ENCODE measurements at regions not wholly inside any gene's neighbourhood (a gene's known extent, or its start where the extent isn't known, plus 50 kb on each side); places are given as distances from the start of the nearest gene placed in this dataset.

DNA sequence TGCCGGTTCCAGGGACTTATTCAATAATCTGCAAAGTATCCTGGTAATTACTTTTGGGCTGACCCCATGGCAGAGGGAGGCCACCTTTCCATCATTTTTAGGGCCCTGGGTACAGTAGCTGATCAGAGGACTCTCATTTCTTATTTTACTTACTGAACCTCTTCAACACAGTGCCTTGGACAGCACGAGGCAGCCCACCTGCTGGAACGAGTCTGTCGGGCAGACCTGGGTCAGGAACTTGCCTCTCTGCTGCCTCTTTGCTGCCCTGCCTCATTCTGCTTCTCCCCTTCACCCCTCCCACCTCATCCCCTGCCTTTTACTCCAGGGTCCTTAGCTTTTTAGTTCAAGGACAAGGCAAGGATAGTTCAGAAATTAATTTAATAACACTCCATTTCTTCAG, 204.5 kb downstream of the CSNK2A3 start:
- no peak overlapping the region for H3K27ac ChIP-seq
- TF ChIP-seq, protein P1, sequence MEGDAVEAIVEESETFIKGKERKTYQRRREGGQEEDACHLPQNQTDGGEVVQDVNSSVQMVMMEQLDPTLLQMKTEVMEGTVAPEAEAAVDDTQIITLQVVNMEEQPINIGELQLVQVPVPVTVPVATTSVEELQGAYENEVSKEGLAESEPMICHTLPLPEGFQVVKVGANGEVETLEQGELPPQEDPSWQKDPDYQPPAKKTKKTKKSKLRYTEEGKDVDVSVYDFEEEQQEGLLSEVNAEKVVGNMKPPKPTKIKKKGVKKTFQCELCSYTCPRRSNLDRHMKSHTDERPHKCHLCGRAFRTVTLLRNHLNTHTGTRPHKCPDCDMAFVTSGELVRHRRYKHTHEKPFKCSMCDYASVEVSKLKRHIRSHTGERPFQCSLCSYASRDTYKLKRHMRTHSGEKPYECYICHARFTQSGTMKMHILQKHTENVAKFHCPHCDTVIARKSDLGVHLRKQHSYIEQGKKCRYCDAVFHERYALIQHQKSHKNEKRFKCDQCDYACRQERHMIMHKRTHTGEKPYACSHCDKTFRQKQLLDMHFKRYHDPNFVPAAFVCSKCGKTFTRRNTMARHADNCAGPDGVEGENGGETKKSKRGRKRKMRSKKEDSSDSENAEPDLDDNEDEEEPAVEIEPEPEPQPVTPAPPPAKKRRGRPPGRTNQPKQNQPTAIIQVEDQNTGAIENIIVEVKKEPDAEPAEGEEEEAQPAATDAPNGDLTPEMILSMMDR (conservative IDR thresholded peaks at IDR 0.05): no peak
- no peak for TF ChIP-seq ZFX (IDR thresholded peaks at IDR 0.05)

DNA sequence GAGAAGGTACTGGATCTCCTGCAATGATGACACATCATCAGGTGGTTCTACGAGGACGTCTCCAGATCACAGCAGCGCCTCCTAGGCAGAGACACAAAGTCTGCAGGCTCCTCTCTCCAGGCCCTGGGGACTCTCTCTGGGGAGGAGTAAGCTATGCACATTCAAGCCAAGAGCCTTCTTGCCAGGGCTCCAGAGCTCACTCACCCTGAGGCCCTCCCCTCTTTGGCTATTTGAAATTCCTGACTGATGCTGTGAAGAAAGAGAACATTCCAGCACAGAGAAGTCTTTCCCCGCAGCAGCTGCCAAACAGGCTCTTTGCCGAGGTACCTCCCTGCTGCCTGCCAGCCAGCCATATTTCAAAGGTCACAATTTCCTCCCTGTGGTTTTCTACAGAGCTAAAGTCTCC, 204.9 kb downstream of the CSNK2A3 start:
- TF ChIP-seq, protein P1 (conservative IDR thresholded peaks at IDR 0.05): no peak
- TF ChIP-seq ZFX (IDR thresholded peaks at IDR 0.05): no peak
- H3K27ac ChIP-seq: no peak overlapping the region

DNA sequence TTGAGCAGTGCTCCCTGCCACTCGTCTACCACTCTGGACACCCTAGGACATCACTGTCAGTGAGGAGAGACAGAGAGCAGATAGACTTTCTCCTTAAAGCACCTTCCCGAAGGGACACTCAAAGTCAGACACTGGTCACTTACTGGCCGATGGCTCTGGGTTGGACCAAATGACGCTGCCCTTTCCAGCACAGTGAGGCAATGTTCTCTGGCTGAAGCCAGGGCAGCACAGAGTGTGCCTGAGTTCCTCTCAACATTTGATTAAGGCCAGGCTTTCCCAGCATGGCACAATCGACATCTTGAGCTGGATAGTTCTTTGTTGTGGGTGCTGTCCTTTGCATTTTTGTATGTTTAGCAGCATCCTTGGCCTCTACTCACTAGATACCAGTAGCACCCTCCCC, 206.2 kb downstream of the CSNK2A3 start:
- no peak for TF ChIP-seq ZFX (IDR thresholded peaks at IDR 0.05)
- TF ChIP-seq, protein P1 (conservative IDR thresholded peaks at IDR 0.05): no peak
- H3K27ac ChIP-seq: no peak overlapping the region

DNA sequence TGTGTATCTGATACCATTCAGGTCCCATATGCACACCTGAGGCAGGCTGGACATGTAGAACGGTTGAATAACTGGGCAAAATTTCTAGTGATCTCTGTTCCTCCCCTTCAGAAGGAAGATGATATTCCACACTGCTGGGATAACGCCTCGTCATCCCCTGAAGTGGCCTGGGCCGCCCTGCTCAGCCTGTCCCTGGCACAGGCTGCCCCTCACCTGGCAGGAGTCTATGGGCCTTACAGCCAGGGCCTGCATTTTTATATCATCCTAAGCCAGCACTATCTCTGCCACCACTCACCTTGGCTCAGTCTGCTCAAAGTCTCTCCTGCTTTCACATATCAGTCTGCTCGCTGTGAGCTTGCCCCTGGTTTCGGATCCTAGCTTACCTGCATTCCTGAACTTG, 209.2 kb downstream of the CSNK2A3 start:
- TF ChIP-seq, protein P1 (conservative IDR thresholded peaks at IDR 0.05): no peak
- TF ChIP-seq ZFX (IDR thresholded peaks at IDR 0.05): no peak
- no peak overlapping the region for H3K27ac ChIP-seq

DNA sequence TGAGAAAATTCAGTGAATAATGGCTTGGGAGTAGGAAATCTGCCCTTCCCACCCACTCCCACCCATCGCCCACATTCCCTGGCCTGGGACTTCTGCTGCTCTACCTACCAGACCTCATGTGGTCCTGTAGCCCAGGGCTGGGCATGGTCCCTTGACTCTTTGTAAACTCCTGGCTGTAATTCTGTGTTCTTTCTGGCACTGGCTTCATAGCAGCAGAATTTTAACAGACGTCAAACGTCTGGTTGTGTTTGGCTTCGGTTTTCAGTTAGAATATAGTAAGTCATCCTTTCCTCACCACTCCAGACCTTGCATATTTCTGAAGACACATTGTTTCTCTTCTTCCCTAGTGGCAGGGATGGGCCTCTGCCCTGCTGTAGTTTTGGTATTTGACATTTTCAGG, 210.6 kb downstream of the CSNK2A3 start:
- H3K27ac ChIP-seq: no peak overlapping the region
- TF ChIP-seq, protein P1 (conservative IDR thresholded peaks at IDR 0.05): no peak
- TF ChIP-seq ZFX (IDR thresholded peaks at IDR 0.05): no peak

DNA sequence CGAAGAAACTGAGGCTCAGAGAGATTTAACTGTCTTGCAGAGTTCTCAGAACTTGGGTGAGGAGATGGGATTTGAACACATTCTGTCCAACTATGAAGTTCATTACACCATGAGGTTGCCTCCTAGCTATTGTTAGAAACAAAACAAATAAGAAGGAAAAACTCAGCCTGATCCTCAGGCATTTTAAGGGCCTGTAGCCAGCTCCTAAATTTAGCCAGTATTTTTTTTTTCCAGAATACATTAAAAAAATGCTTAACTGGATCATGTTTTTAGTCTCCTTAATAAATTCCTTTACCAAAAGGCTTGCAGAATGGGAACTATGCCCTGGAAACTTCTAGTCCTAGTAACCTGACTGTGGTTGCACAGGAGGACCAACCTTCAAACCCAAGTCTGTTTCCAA, 212.0 kb downstream of the CSNK2A3 start:
- no peak overlapping the region for H3K27ac ChIP-seq
- TF ChIP-seq ZFX (IDR thresholded peaks at IDR 0.05): no peak
- TF ChIP-seq, protein P1 (conservative IDR thresholded peaks at IDR 0.05): no peak

DNA sequence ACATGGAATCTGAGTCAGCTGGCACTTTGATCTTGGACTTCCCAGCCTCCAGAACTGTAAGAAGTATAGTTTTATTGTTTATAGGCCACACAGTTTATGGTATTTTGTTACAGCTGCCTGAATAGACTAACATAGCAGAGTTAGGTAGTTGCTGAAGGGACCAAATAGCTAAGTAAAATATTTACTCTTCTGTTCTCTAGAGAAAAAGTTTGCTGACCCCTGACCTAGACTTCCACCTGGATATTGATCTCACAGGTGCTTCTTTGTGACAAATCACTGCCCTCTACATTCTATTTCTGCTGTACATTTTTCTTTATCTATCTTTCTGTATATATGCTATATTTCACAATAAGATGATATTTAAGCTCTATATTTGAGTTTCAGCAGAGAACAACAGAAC, 212.5 kb downstream of the CSNK2A3 start:
- H3K27ac ChIP-seq: no peak overlapping the region
- TF ChIP-seq, protein P1 (conservative IDR thresholded peaks at IDR 0.05): no peak
- no peak for TF ChIP-seq ZFX (IDR thresholded peaks at IDR 0.05)
